HCT116 (cell line): ENCODE measurements at regions not wholly inside any gene's neighbourhood (a gene's known extent, or its start where the extent isn't known, plus 50 kb on each side); places are given as distances from the start of the nearest gene placed in this dataset.

Experiments
- ATAC-seq: fragments of 200-7000 bp; cut with Tn5 transposase; 2 replicates; pipeline ENCODE4 v1.9.1; 2020; ENCODE audit warnings: mild to moderate bottlenecking, moderate library complexity
- BruUV-seq: library from RNA; stranded (reverse); fragments of 400-500 nt; replicated peaks from 2 replicates; lab custom pipeline; 2021; lab: Mats Ljungman, UMichigan
- CTCF ChIA-PET: fragments of 300-600 bp; sonication (Branson Sonifier 250); formaldehyde crosslinking; loops from one replicate; lab custom pipeline; 2021; ENCODE audit warnings: antibody characterized with exemption; lab: Charles Lee
- POLR2A ChIA-PET: fragments of 300-600, 350-600 bp; sonication (Branson Sonifier 250); formaldehyde crosslinking; loops from one replicate; lab custom pipeline; 2021; ENCODE audit warnings: antibody characterized with exemption; lab: Charles Lee
- RAD21 ChIA-PET, 2 experiments: fragments of 300-600 bp; sonication (Branson Sonifier 250); formaldehyde crosslinking; loops; one replicate each; lab custom pipeline; 2023; ENCODE audit warnings: low total read pairs in 2 of 2; ENCODE audit not compliant: uncharacterized antibody in 2 of 2, unreplicated experiment in 2 of 2, low non-redundant PET in 1 of 2; lab: Charles Lee
- DNase-seq: peaks from one replicate; pipeline ENCODE4 v3.0.0-alpha.2; 2010; ENCODE audit warnings: low read depth, low spot score
- H2AFZ ChIP-seq: fragments of 200-600 bp; shearing (Covaris generic), sonication (generic); 2 replicates; pipeline ENCODE4 v1.6.1; 2017; ENCODE audit warnings: low read depth, mixed run types, mixed read lengths, antibody characterized with exemption, low read length; ENCODE audit not compliant: poor library complexity, severe bottlenecking
- H3K27ac ChIP-seq: 2 replicates; pipeline ENCODE4 v1.5.1; 2012; ENCODE audit warnings: low read depth, low read length
- H3K27me3 ChIP-seq: fragments of 200-600 bp; sonication (generic); 2 replicates; pipeline ENCODE4 v1.6.1; 2016; ENCODE audit warnings: mixed run types, low read length, mixed read lengths; ENCODE audit not compliant: insufficient read depth
- H3K36me3 ChIP-seq, 2 experiments: fragments of 200-500 bp in 1 of 2; fragments of 200-600 bp in 1 of 2; sonication (Bioruptor generic) in 1 of 2; sonication (generic) in 1 of 2; 2 replicates each; pipeline versions ENCODE4 v1.5.1 to v1.6.1; 2014 to 2016; ENCODE audit warnings: low read length in 2 of 2, inconsistent platforms in 1 of 2, mixed read lengths in 1 of 2, mixed run types in 1 of 2; ENCODE audit not compliant: insufficient read depth in 2 of 2, control insufficient read depth in 1 of 2
- H3K4me1 ChIP-seq, 2 experiments: fragments of 200-600 bp in 1 of 2; sonication (generic) in 1 of 2; 2 replicates each; pipeline versions ENCODE4 v1.5.1 to v1.6.1; 2012 to 2017; ENCODE audit warnings: low read length in 2 of 2, inconsistent platforms in 1 of 2, mild to moderate bottlenecking in 1 of 2, mixed read lengths in 1 of 2, mixed run types in 1 of 2, moderate library complexity in 1 of 2; ENCODE audit not compliant: insufficient read depth in 2 of 2, control insufficient read depth in 1 of 2
- H3K4me2 ChIP-seq: fragments of 200-600 bp; sonication (generic); 2 replicates; pipeline ENCODE4 v1.6.1; 2017; ENCODE audit warnings: mixed run types, low read length, mixed read lengths
- H3K4me3 ChIP-seq, 2 experiments: fragments of 200-600 bp in 1 of 2; sonication (generic) in 1 of 2; replicated peaks in 1 of 2; 2 replicates each; pipeline ENCODE4 v1.5.1; 2011 to 2016; ENCODE audit warnings: low read length in 2 of 2, control low read depth in 1 of 2, low read depth in 1 of 2, mild to moderate bottlenecking in 1 of 2, mixed read lengths in 1 of 2, mixed run types in 1 of 2
- H3K79me2 ChIP-seq: fragments of 200-600 bp; sonication (generic); 2 replicates; pipeline ENCODE4 v1.6.1; 2017; ENCODE audit warnings: mild to moderate bottlenecking, mixed run types, low read length, moderate library complexity, mixed read lengths; ENCODE audit not compliant: insufficient read depth
- H3K9ac ChIP-seq: fragments of 200-600 bp; sonication (generic); 2 replicates; pipeline ENCODE4 v1.6.1; 2016; ENCODE audit warnings: low read length, mixed read lengths
- H3K9me2 ChIP-seq: fragments of 200-600 bp; sonication (generic), shearing (Covaris generic); 2 replicates; pipeline ENCODE4 v1.6.1; 2017; ENCODE audit warnings: mixed run types, mild to moderate bottlenecking, moderate library complexity; ENCODE audit not compliant: insufficient read depth
- H3K9me3 ChIP-seq, 2 experiments: fragments of 200-500 bp in 1 of 2; fragments of 200-600 bp in 1 of 2; sonication (Bioruptor generic) in 1 of 2; sonication (generic) in 1 of 2; 2 replicates each; pipeline ENCODE4 v1.6.1; 2014 to 2017; ENCODE audit warnings: low read length in 2 of 2, mixed read lengths in 2 of 2, inconsistent platforms in 1 of 2, low read depth in 1 of 2, mild to moderate bottlenecking in 1 of 2, mixed run types in 1 of 2, moderate library complexity in 1 of 2; ENCODE audit not compliant: control insufficient read depth in 1 of 2, insufficient read depth in 1 of 2
- H4K20me1 ChIP-seq: fragments of 200-600 bp; sonication (generic), shearing (Covaris generic); 2 replicates; pipeline ENCODE4 v1.6.1; 2017; ENCODE audit warnings: mixed run types, mild to moderate bottlenecking, moderate library complexity; ENCODE audit not compliant: insufficient read depth
- CBX3 ChIP-seq: IDR thresholded peaks from 2 replicates; pipeline ENCODE4 v1.6.1; 2012; ENCODE audit warnings: low read depth
- CEBPB ChIP-seq: IDR thresholded peaks from 2 replicates; pipeline ENCODE4 v1.6.1; 2012; ENCODE audit warnings: low read depth
- EGR1 ChIP-seq: IDR thresholded peaks from 2 replicates; pipeline ENCODE4 v1.6.1; 2012; ENCODE audit warnings: low read depth
- ELF1 ChIP-seq: IDR thresholded peaks from 2 replicates; pipeline ENCODE4 v1.6.1; 2012; ENCODE audit warnings: low read depth, borderline replicate concordance
- EZH2 ChIP-seq: fragments of 200-600 bp; sonication (generic); IDR thresholded peaks from 2 replicates; pipeline ENCODE4 v1.6.1; 2017; ENCODE audit warnings: antibody characterized with exemption, mixed run types
- EZH2phosphoT487 ChIP-seq: fragments of 200-600 bp; IDR thresholded peaks from 2 replicates; pipeline ENCODE4 v1.6.1; 2018; ENCODE audit warnings: antibody characterized with exemption, borderline replicate concordance
- FOSL1 ChIP-seq: IDR thresholded peaks from 2 replicates; pipeline ENCODE4 v1.6.1; 2012; ENCODE audit warnings: low read depth
- POLR2AphosphoS5 ChIP-seq: IDR thresholded peaks from 2 replicates; pipeline ENCODE4 v1.6.1; 2011; ENCODE audit warnings: mild to moderate bottlenecking, low read depth, low read length, moderate library complexity
- RAD21 ChIP-seq: IDR thresholded peaks from 2 replicates; pipeline ENCODE4 v1.6.1; 2012; ENCODE audit warnings: low read depth, mild to moderate bottlenecking
- REST ChIP-seq: IDR thresholded peaks from 2 replicates; pipeline ENCODE4 v1.6.1; 2012; ENCODE audit warnings: low read depth
- SIN3A ChIP-seq: IDR thresholded peaks from 2 replicates; pipeline ENCODE4 v1.6.1; 2012; ENCODE audit warnings: low read depth
- SP1 ChIP-seq: IDR thresholded peaks from 2 replicates; pipeline ENCODE4 v1.6.1; 2012; ENCODE audit warnings: low read depth
- SRF ChIP-seq: IDR thresholded peaks from 2 replicates; pipeline ENCODE4 v1.6.1; 2012; ENCODE audit warnings: low read depth
- YY1 ChIP-seq: IDR thresholded peaks from 2 replicates; pipeline ENCODE4 v1.6.1; 2011; ENCODE audit warnings: low read length, low read depth, moderate library complexity, mild to moderate bottlenecking; ENCODE audit not compliant: insufficient replicate concordance; ENCODE audit errors: extremely low read depth
- ZBTB33 ChIP-seq: IDR thresholded peaks from 2 replicates; pipeline ENCODE4 v1.6.1; 2011; ENCODE audit warnings: mild to moderate bottlenecking, low read length, moderate library complexity; ENCODE audit not compliant: insufficient replicate concordance; ENCODE audit errors: extremely low read depth
- ZFX ChIP-seq: fragments of 450-650 bp; IDR thresholded peaks from 2 replicates; pipeline ENCODE4 v1.6.1; 2017
- ZNF274 ChIP-seq: fragments of 200-500 bp; sonication (Bioruptor generic); IDR thresholded peaks from 2 replicates; pipeline ENCODE4 v1.6.1; 2014; ENCODE audit warnings: mild to moderate bottlenecking, low read depth, low read length, inconsistent platforms
- intact Hi-C: fragments of 100-400 bp; cut with micrococcal nuclease; formaldehyde crosslinking; loops from 2 replicates; pipeline ENCODE4 v1.10.0; 2022
- TF ChIP-seq, protein P1 (sequence below): IDR thresholded peaks from 2 replicates; pipeline ENCODE4 v1.6.1; 2012
- TF ChIP-seq, protein P2 (sequence below), 3 experiments: fragments of 200-600 bp in 1 of 3; sonication (generic) in 1 of 3; IDR thresholded peaks in 2 of 3; conservative IDR thresholded peaks in 1 of 3; 2 replicates each; pipeline ENCODE4 v1.5.1; 2012 to 2017; ENCODE audit warnings: low read depth in 2 of 3, low read length in 2 of 3, antibody characterized with exemption in 1 of 3, borderline replicate concordance in 1 of 3, control low read depth in 1 of 3, mild to moderate bottlenecking in 1 of 3, mixed read lengths in 1 of 3, mixed run types in 1 of 3, moderate library complexity in 1 of 3; ENCODE audit not compliant: insufficient read depth in 1 of 3
- TF ChIP-seq, protein P3 (sequence below): IDR thresholded peaks from 2 replicates; pipeline ENCODE4 v1.6.1; 2012

GRCh38 chr9:698276-698675, 143.2 kb upstream of the DMRT1 start:
- Histone ChIP-seq H3K36me3 (no peaks in the 10 kb centered on the region), H4K20me1 (no peaks in the 10 kb centered on the region), H3K4me2 (no peak overlapping the region), H3K9me2 (no peaks in the 10 kb centered on the region), H3K9me3 (no peaks in the 10 kb centered on the region), H3K27me3 (no peaks in the 10 kb centered on the region), H3K4me3 (no peak overlapping the region), H2AFZ (no peak overlapping the region), H3K27ac (no peak overlapping the region), H3K9ac (no peak overlapping the region), H3K79me2 (no peaks in the 10 kb centered on the region), H3K4me1 (peaks cover 4 to 5% of the 10 kb centered on the region in 2 experiments; a peak in 2 of 4 replicates)
- no TSS peak for BruUV-seq
- ChIA-PET RAD21 (no interaction called here), CTCF (no interaction called here), POLR2A (no interaction called here)
- TF ChIP-seq POLR2AphosphoS5: no peak
- TF ChIP-seq, protein P1, sequence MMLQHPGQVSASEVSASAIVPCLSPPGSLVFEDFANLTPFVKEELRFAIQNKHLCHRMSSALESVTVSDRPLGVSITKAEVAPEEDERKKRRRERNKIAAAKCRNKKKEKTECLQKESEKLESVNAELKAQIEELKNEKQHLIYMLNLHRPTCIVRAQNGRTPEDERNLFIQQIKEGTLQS: no peak
- TF ChIP-seq CEBPB: no peak
- no peak for TF ChIP-seq ZFX
- TF ChIP-seq, protein P2, sequence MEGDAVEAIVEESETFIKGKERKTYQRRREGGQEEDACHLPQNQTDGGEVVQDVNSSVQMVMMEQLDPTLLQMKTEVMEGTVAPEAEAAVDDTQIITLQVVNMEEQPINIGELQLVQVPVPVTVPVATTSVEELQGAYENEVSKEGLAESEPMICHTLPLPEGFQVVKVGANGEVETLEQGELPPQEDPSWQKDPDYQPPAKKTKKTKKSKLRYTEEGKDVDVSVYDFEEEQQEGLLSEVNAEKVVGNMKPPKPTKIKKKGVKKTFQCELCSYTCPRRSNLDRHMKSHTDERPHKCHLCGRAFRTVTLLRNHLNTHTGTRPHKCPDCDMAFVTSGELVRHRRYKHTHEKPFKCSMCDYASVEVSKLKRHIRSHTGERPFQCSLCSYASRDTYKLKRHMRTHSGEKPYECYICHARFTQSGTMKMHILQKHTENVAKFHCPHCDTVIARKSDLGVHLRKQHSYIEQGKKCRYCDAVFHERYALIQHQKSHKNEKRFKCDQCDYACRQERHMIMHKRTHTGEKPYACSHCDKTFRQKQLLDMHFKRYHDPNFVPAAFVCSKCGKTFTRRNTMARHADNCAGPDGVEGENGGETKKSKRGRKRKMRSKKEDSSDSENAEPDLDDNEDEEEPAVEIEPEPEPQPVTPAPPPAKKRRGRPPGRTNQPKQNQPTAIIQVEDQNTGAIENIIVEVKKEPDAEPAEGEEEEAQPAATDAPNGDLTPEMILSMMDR (IDR thresholded peaks at IDR 0.05 in 2 of 3, conservative IDR thresholded peaks at IDR 0.05 in 1 of 3; ENCODE audit: borderline replicate concordance in 1 of 3, insufficient read depth in 1 of 3, low read depth in 2 of 3, low read length in 2 of 3): no peak
- TF ChIP-seq EGR1: no peak
- no peak for TF ChIP-seq EZH2phosphoT487
- TF ChIP-seq EZH2: no peak
- no peak for TF ChIP-seq SP1
- TF ChIP-seq RAD21: no peak
- TF ChIP-seq YY1: no peak
- no peak for TF ChIP-seq ZBTB33
- TF ChIP-seq SIN3A: no peak
- no peak for TF ChIP-seq REST
- TF ChIP-seq CBX3: no peak
- TF ChIP-seq, protein P3, sequence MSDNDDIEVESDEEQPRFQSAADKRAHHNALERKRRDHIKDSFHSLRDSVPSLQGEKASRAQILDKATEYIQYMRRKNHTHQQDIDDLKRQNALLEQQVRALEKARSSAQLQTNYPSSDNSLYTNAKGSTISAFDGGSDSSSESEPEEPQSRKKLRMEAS: no peak
- no peak for TF ChIP-seq FOSL1
- no peak for TF ChIP-seq SRF
- no peak for TF ChIP-seq ELF1
- TF ChIP-seq ZNF274: no peak
- DNase-seq (no peak), ATAC-seq (no peak)
- intact Hi-C loops: no loop called here
